ENCODE measurements at regions not wholly inside any gene's neighbourhood (a gene's known extent, or its start where the extent isn't known, plus 50 kb on each side); places are given as distances from the start of the nearest gene placed in this dataset.

GRCh38 chrX:22922961-22923360 is 76.8 kb upstream of the DDX53 start:
- DNase-seq (ENCODE audit: low read depth): peak; percentile 61
- TF ChIP-seq, protein P1, sequence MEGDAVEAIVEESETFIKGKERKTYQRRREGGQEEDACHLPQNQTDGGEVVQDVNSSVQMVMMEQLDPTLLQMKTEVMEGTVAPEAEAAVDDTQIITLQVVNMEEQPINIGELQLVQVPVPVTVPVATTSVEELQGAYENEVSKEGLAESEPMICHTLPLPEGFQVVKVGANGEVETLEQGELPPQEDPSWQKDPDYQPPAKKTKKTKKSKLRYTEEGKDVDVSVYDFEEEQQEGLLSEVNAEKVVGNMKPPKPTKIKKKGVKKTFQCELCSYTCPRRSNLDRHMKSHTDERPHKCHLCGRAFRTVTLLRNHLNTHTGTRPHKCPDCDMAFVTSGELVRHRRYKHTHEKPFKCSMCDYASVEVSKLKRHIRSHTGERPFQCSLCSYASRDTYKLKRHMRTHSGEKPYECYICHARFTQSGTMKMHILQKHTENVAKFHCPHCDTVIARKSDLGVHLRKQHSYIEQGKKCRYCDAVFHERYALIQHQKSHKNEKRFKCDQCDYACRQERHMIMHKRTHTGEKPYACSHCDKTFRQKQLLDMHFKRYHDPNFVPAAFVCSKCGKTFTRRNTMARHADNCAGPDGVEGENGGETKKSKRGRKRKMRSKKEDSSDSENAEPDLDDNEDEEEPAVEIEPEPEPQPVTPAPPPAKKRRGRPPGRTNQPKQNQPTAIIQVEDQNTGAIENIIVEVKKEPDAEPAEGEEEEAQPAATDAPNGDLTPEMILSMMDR (IDR thresholded peaks at IDR 0.05; ENCODE audit: insufficient read depth, low read length, severe bottlenecking): no peak
- no peak overlapping the region for H3K4me3 ChIP-seq (ENCODE audit: low read depth, low read length)
- no peak for FAIRE-seq
- no peaks in the 10 kb centered on the region for H3K36me3 ChIP-seq (ENCODE audit: control insufficient read depth, insufficient read depth, low read length)
- no peaks in the 10 kb centered on the region for H3K27me3 ChIP-seq (ENCODE audit: control insufficient read depth, insufficient read depth, low read length)

DNA sequence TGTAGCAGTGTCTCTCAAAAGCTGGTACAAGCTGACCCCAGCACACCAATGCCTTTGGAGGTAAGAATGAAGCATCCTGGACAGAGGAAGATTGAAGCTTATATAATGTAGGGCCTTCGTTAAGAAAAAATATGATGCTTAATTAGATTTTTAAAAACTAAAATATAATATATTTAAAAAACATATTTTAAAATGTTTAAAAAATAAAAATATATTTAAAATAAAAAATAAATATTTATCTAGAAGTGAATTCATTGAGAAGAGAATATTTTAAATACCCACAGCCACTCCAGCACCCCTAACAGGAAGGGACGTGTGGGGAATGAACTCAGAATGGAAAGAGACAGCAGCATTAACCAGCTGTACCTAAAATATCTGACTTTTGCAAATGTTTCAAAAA is 65.1 kb upstream of the DDX53 start:
- DNase-seq (ENCODE audit: low read depth): no peak
- H3K4me3 ChIP-seq (ENCODE audit: low read depth, low read length): no peak overlapping the region
- FAIRE-seq: no peak
- TF ChIP-seq, protein P1 (IDR thresholded peaks at IDR 0.05; ENCODE audit: insufficient read depth, low read length, severe bottlenecking): no peak
- no peaks in the 10 kb centered on the region for H3K27me3 ChIP-seq (ENCODE audit: control insufficient read depth, insufficient read depth, low read length)
- H3K36me3 ChIP-seq (ENCODE audit: control insufficient read depth, insufficient read depth, low read length): no peaks in the 10 kb centered on the region

- Histone ChIP-seq H3K4me3 (ENCODE audit: low read depth, low read length) (no peak overlapping the region), H3K36me3 (ENCODE audit: control insufficient read depth, insufficient read depth, low read length) (no peaks in the 10 kb centered on the region), H3K27me3 (ENCODE audit: control insufficient read depth, insufficient read depth, low read length) (no peaks in the 10 kb centered on the region)
- no peak for FAIRE-seq
- TF ChIP-seq, protein P1 (IDR thresholded peaks at IDR 0.05; ENCODE audit: insufficient read depth, low read length, severe bottlenecking): no peak
- DNase-seq (ENCODE audit: low read depth): no peak
Observed at GRCh38 chrX:22944945-22945344, 54.8 kb upstream of the DDX53 start.

All from bronchial epithelial cell (primary cell).